Activated CD4-positive, alpha-beta memory T cell treated with anti-CD3 and anti-CD28 coated beads for 36 hours (primary cell): ENCODE measurements at regions not wholly inside any gene's neighbourhood (a gene's known extent, or its start where the extent isn't known, plus 50 kb on each side); places are given as distances from the start of the nearest gene placed in this dataset.

Experiments used
- CTCF ChIA-PET: fragments of 350-600 bp; sonication (Branson Sonifier 250); formaldehyde crosslinking; loops from one replicate; lab custom pipeline; 2021; ENCODE audit warnings: antibody characterized with exemption, inconsistent platforms; lab: Charles Lee
- POLR2A ChIA-PET: fragments of 350-600 bp; sonication (Branson Sonifier 250); formaldehyde crosslinking; loops from one replicate; lab custom pipeline; 2021; ENCODE audit warnings: antibody characterized with exemption; lab: Charles Lee
- DNase-seq: peaks from one replicate; pipeline ENCODE4 v3.0.0-alpha.2; 2020
- H3K27ac Mint-ChIP-seq: one replicate; pipeline ENCODE4 v1.8.0; 2021; ENCODE audit warnings: mixed read lengths
- H3K27me3 Mint-ChIP-seq: one replicate; pipeline ENCODE4 v1.8.0; 2021; ENCODE audit warnings: mixed read lengths
- H3K36me3 Mint-ChIP-seq: one replicate; pipeline ENCODE4 v1.8.0; 2021; ENCODE audit warnings: mixed read lengths
- H3K4me1 Mint-ChIP-seq: one replicate; pipeline ENCODE4 v1.8.0; 2021; ENCODE audit warnings: low read depth, mixed read lengths
- H3K4me3 Mint-ChIP-seq: one replicate; pipeline ENCODE4 v1.8.0; 2021; ENCODE audit warnings: mild to moderate bottlenecking, mixed read lengths
- H3K9me3 Mint-ChIP-seq: one replicate; pipeline ENCODE4 v1.8.0; 2021; ENCODE audit warnings: mixed read lengths
- intact Hi-C: fragments of 100-400 bp; cut with micrococcal nuclease; formaldehyde crosslinking; loops from one replicate; pipeline ENCODE4 v1.15.1; 2023

DNA sequence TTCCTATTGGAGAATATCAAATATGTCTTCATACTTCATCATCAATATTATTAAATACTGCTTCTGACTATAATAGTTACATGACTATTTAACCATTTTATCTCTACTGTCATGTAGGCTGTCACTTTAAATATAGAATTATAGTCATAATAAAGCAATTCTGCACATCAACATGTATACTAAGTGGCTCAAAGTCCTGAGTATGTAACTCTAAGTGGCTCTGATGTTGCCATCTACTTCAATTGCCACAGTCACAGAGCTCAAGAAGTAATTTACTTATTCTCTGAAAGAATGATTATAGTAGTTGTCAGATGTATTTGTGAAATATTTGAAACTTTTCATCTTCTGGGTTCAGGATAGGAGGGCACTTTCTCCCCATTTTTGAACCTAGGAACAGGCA, 202.3 kb downstream of the KITLG start:
- Mint-ChIP-seq H3K4me3 (no peak overlapping the region), H3K36me3 (no peaks in the 10 kb centered on the region), H3K4me1 (no peaks in the 10 kb centered on the region), H3K9me3 (no peaks in the 10 kb centered on the region), H3K27me3 (peaks cover 2% of the 10 kb centered on the region), H3K27ac (no peak overlapping the region)
- ChIA-PET POLR2A (no interaction called here), CTCF (no interaction called here)
- intact Hi-C loops = no loop called here
- no peak for DNase-seq

DNA sequence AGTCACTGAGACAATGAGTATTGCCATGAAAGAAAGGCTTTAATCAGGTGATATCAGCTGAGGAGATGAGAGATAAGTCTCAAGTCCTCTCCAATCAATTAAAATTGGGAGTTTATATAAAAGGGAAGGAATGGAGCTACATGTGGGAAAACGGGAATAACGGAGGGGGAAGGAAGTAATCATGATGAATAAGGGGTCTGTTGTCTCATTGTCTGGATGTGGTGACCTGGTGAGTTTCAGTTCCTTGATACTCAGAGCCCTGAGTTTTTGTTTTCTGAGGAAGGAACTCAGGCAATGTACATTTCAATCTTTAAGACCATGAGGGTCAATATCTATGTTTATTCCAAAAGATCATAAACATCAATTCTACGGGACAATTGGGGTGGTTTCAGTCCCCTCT, 198.8 kb downstream of the KITLG start:
- peaks cover 2% of the 10 kb centered on the region for H3K27me3 Mint-ChIP-seq
- no peaks in the 10 kb centered on the region for H3K36me3 Mint-ChIP-seq
- H3K4me3 Mint-ChIP-seq = no peak overlapping the region
- intact Hi-C loops = no loop called here
- H3K27ac Mint-ChIP-seq = no peak overlapping the region
- ChIA-PET POLR2A (no interaction called here), CTCF (no interaction called here)
- H3K9me3 Mint-ChIP-seq = no peaks in the 10 kb centered on the region
- H3K4me1 Mint-ChIP-seq = no peaks in the 10 kb centered on the region
- no peak for DNase-seq

DNA sequence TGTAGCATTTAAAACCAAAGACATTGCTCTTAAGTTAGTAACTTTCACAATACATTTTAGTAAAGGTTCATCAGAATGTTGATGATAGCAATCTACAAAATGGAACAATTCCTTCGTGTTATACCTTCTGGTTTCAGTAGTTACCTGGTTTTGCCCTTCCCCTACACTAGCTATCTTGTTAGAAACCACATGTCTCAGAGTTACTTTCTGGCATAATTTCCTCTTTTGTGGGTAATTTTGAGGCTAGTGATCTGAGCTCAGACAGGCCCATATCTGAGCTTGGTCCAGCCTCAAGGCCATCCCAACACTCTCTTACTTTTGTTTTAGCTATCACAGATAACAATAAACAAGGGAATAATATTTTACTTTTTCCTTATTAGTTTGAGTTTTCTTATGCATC, 196.9 kb downstream of the KITLG start:
- Mint-ChIP-seq H3K4me1 (no peaks in the 10 kb centered on the region), H3K27me3 (no peaks in the 10 kb centered on the region), H3K4me3 (no peak overlapping the region), H3K27ac (no peak overlapping the region), H3K36me3 (no peaks in the 10 kb centered on the region), H3K9me3 (no peaks in the 10 kb centered on the region)
- POLR2A ChIA-PET = no interaction called here
- CTCF ChIA-PET = no interaction called here
- intact Hi-C loops = no loop called here
- DNase-seq = no peak

DNA sequence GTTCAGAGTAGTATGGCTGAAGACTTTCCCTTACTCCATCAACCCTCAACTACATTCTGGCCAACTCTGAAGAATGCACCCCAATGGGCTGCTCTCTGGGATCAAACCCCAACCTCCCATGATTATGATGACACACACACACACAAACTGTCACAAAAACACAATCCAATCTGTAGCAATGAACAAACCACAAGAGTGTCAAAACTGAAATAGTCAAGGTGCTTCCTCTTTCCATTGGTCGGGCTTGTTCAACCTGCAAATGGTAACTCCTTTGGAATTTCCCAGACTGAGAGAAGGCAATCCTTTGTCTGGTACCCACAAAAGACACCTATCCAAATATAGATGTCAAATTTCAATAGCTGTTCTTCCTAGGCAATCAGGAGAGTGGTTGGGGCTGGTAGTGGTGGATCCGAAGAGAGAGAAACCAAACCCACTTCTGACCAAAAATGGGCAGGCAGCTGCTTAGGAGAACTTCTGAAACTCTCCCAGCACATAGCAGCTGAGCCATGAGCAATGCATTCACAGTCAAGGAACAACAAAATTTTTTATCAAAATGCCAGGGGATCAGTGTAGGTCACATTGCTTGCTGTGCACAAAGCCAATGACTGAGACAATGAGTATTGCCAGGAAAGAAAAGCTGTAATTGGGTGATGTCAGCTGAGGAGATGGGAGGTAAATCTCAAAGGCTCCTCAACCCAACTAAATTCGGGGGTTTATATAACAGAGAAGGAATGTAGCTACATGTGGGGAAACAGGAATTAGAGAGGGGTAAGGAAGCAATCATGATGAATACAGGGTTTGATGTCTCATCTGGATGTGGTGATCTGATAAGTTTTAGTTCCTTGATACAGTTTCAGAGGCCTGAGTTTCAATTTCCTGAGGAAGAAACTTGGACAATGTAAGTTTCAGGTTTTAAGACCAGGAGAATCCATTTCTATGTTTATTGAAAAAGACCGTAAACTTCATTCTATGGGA, 191.4 kb downstream of the KITLG start:
- H3K36me3 Mint-ChIP-seq = no peaks in the 10 kb centered on the region
- intact Hi-C loops = no loop called here
- peaks cover 5% of the 10 kb centered on the region for H3K4me1 Mint-ChIP-seq
- no peak for DNase-seq
- H3K9me3 Mint-ChIP-seq = peaks cover 2% of the 10 kb centered on the region
- H3K4me3 Mint-ChIP-seq = no peak overlapping the region
- H3K27me3 Mint-ChIP-seq = peaks cover 2% of the 10 kb centered on the region
- CTCF ChIA-PET = interaction anchor here (0.6 kb wide), 1 partner anchor 64 kb away, joined by 3 read pairs; no protein-coding TSS in a partner anchor
- H3K27ac Mint-ChIP-seq = no peak overlapping the region
- POLR2A ChIA-PET = no interaction called here

DNA sequence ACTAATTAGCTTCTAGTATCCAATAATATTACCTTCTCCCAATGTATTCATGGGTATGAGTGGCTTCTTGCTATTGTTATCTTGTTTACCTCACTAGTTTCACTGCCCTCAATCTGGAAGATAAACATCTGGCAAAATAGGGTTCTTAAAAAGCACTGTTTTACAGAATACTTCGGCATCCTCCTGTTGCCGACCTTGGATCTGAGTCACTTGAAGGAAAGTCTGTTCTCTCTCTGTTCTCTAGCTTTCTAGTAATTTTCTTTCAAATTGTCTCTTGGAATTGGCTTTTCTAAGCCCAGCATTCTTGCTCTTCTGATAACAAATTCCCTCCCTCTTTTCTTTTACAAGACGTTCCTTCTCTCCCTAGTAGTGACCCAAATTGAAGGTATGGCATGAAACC, 189.5 kb downstream of the KITLG start:
- no peak overlapping the region for H3K27ac Mint-ChIP-seq
- H3K4me1 Mint-ChIP-seq = peaks cover 5% of the 10 kb centered on the region
- ChIA-PET CTCF (no interaction called here), POLR2A (no interaction called here)
- peaks cover 5% of the 10 kb centered on the region for H3K9me3 Mint-ChIP-seq
- H3K4me3 Mint-ChIP-seq = no peak overlapping the region
- intact Hi-C loops = loop anchor here (1.0 to 5.0 kb wide), 4 partner anchors 92 to 249 kb away; partner anchors contain the start of genes CEP290 and TMTC3
- peaks cover 2% of the 10 kb centered on the region for H3K27me3 Mint-ChIP-seq
- no peak for DNase-seq
- no peaks in the 10 kb centered on the region for H3K36me3 Mint-ChIP-seq

DNA sequence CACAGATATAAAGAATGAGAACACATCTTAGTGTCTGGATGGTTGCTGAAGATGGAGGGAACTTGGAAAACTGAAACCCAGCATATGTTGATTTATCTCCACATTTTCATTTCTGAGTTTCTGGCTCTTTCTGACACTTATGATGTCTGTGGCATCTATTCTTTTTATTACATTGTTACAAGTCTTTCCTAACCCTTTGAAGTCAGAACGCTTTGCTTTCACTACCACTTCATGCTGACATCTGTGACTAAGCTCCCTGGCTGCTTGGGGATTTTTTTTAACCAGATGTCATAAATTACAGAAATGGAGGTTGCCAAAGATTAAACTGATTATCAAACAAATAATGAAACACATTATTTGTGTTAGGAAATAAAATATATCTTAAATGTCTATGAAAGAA, 188.7 kb downstream of the KITLG start:
- ChIA-PET CTCF (no interaction called here), POLR2A (no interaction called here)
- no peak overlapping the region for H3K4me3 Mint-ChIP-seq
- H3K4me1 Mint-ChIP-seq = peaks cover 5% of the 10 kb centered on the region
- H3K27me3 Mint-ChIP-seq = peaks cover 2% of the 10 kb centered on the region
- H3K27ac Mint-ChIP-seq = no peak overlapping the region
- intact Hi-C loops = loop anchor here (1.0 to 5.0 kb wide), 4 partner anchors 92 to 249 kb away; partner anchors contain the start of genes CEP290 and TMTC3
- DNase-seq = no peak
- H3K36me3 Mint-ChIP-seq = no peaks in the 10 kb centered on the region
- peaks cover 5% of the 10 kb centered on the region for H3K9me3 Mint-ChIP-seq

DNA sequence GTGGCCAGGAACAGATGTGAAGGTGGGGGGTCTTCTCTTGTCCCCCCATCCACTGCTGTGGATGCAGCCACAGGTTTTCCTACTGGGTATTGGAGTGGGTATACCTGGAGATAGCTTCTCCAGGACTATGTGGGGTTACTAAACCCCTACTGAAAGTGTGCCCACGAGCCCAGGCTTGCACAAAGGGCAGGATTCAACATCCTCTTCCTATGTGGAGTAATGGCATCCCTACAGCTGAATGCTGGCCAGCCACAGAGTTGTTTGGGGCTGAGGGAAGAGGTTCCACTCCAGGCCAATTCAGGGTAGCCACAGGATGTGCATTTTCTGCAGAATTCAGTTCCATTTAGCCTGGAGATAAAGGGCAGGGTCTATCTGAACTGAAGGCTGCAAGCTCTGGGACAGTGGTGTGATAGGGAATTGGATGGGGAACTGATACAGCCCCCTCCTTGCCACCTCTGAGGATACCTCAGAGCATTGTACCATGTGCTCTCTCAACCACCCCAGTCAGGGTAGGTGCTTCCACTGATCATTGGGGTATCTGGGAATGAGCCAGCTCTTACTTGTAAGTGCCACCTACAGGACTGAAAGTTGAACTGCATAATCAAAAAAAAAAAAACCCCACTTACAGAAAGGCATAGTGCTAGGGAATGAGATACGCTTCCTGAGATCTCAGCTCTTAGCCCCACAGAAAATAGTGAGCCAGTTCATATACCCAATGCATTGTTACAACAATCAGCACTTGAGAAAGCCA, 187.1 kb downstream of the KITLG start:
- H3K36me3 Mint-ChIP-seq = no peaks in the 10 kb centered on the region
- H3K4me3 Mint-ChIP-seq = no peak overlapping the region
- CTCF ChIA-PET = no interaction called here
- no peak for DNase-seq
- peaks cover 5% of the 10 kb centered on the region for H3K9me3 Mint-ChIP-seq
- H3K27me3 Mint-ChIP-seq = peaks cover 2% of the 10 kb centered on the region
- peaks cover 5% of the 10 kb centered on the region for H3K4me1 Mint-ChIP-seq
- POLR2A ChIA-PET = no interaction called here
- intact Hi-C loops = loop anchor here (2.0 to 5.0 kb wide), 2 partner anchors 251 to 282 kb away; partner anchors contain the start of genes CEP290 and TMTC3
- no peak overlapping the region for H3K27ac Mint-ChIP-seq

DNA sequence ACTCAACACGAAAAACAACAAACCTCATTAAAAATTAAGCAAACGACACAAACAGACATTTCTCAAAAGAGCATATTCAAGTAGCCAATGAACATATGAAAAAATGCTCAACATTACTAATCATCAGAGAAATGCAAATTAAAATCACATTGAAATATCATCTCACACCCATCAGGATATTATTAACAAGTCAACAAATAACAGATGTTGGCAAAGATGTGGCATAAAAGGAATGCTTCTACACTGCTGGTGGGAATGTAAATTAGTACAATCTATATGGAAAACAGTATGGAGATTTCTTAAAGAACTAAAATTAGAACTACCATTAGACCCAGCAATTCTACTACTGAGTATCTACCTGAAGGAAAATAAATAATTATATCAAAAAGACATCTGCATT, 182.2 kb downstream of the KITLG start:
- peaks cover 5% of the 10 kb centered on the region for H3K9me3 Mint-ChIP-seq
- H3K4me3 Mint-ChIP-seq = no peak overlapping the region
- H3K36me3 Mint-ChIP-seq = no peaks in the 10 kb centered on the region
- no peak overlapping the region for H3K27ac Mint-ChIP-seq
- DNase-seq = no peak
- H3K27me3 Mint-ChIP-seq = no peaks in the 10 kb centered on the region
- POLR2A ChIA-PET = no interaction called here
- CTCF ChIA-PET = no interaction called here
- peaks cover 5% of the 10 kb centered on the region for H3K4me1 Mint-ChIP-seq
- intact Hi-C loops = no loop called here

DNA sequence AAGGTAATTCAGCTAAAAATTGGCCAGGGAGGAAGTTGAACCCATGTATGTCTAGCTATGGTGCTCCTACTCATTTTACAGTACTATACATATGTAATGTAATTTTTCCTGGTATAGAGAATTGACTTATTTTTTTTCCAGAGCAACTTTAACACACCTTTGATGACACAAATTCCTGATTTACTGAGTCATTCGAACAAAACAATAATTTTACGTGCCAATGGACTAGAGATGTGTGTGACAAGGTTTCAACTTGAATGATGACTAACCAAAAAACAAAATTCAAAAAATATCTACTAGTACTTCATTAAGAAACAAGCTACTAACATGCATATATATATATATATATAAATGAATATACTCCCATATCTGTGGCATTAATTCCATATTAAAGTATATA, 180.5 kb downstream of the KITLG start:
- CTCF ChIA-PET = no interaction called here
- H3K4me1 Mint-ChIP-seq = peaks cover 5% of the 10 kb centered on the region

DNA sequence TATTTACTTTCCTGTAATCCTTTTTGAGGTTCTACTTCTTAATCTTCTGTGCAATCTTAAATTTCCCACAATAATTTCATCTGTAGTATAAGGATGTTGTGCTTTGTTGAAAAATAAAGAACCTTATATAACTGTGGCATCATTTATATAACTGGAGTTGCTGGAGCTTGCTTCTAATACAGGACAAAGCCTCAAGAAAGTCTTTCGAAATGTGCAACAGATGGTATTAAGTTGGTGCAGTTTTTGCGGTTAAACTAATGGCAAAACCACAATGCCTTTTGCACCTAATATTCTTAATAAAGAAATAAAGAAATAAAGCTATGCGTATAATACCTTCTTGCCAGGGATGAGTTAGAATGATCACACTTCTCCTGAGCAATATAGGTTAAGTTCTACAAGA, 180.0 kb downstream of the KITLG start:
- H3K9me3 Mint-ChIP-seq = no peaks in the 10 kb centered on the region
- CTCF ChIA-PET = no interaction called here
- POLR2A ChIA-PET = no interaction called here
- intact Hi-C loops = no loop called here
- DNase-seq = no peak
- no peaks in the 10 kb centered on the region for H3K36me3 Mint-ChIP-seq
- H3K27ac Mint-ChIP-seq = no peak overlapping the region
- H3K4me3 Mint-ChIP-seq = no peak overlapping the region
- peaks cover 5% of the 10 kb centered on the region for H3K4me1 Mint-ChIP-seq
- H3K27me3 Mint-ChIP-seq = no peaks in the 10 kb centered on the region

More for the DNA sequence above, 180.5 kb downstream of the KITLG start:
- no peak for DNase-seq
- no peaks in the 10 kb centered on the region for H3K27me3 Mint-ChIP-seq
- no peak overlapping the region for H3K4me3 Mint-ChIP-seq
- H3K9me3 Mint-ChIP-seq = no peaks in the 10 kb centered on the region
- no peaks in the 10 kb centered on the region for H3K36me3 Mint-ChIP-seq
- H3K27ac Mint-ChIP-seq = no peak overlapping the region
- intact Hi-C loops = no loop called here
- POLR2A ChIA-PET = no interaction called here

DNA sequence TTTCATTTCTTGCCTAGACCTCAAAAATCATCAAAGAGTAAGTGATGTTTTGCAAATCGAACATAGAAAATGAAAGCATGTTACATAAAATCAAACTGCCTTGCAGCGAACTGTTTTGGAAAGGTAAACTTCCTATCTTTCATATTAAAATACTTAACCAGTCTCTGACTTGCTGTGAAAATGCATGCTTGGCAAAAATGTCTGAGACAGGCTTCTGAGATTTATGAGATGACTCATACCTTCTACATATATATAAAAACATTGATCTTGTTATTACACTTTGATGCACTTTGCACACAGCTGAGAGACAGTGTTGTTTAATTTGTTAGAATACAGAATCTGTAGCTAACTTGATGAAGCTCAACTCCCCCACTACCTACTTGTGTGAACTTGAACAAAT, 179.1 kb downstream of the KITLG start:
- ChIA-PET POLR2A (no interaction called here), CTCF (no interaction called here)
- Mint-ChIP-seq H3K4me3 (no peak overlapping the region), H3K9me3 (no peaks in the 10 kb centered on the region), H3K27ac (no peak overlapping the region), H3K4me1 (peaks cover 5% of the 10 kb centered on the region), H3K36me3 (no peaks in the 10 kb centered on the region), H3K27me3 (no peaks in the 10 kb centered on the region)
- intact Hi-C loops = no loop called here
- no peak for DNase-seq

DNA sequence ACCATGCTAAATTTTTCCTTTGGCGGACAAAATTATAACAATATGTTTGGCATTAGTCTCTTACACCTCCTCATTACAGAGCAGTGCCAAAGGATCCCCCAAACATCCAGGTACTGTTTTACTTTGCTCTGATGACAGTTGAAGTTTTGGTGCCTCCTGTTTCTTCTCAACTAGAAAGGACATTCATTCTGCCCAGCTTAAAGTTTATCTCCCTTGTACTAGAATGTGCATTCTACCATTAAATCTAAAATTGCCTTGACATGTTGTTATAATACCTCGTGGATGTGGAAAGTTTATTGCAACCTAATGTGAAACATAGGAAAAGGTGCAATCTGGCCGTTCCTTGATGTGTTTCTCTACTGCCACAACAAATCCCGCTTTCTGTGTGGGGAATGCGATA, 173.4 kb downstream of the KITLG start:
- DNase-seq = no peak
- H3K4me3 Mint-ChIP-seq = no peak overlapping the region
- ChIA-PET CTCF (no interaction called here), POLR2A (no interaction called here)
- H3K9me3 Mint-ChIP-seq = no peaks in the 10 kb centered on the region
- no peaks in the 10 kb centered on the region for H3K4me1 Mint-ChIP-seq
- no peaks in the 10 kb centered on the region for H3K27me3 Mint-ChIP-seq
- H3K36me3 Mint-ChIP-seq = no peaks in the 10 kb centered on the region
- intact Hi-C loops = no loop called here
- H3K27ac Mint-ChIP-seq = no peak overlapping the region
